Panc1 (cell line): ENCODE measurements at regions not wholly inside any gene's neighbourhood (a gene's known extent, or its start where the extent isn't known, plus 50 kb on each side); places are given as distances from the start of the nearest gene placed in this dataset.

Experiments used
- POLR2AphosphoS5 ChIP-seq: IDR thresholded peaks from 2 replicates; pipeline ENCODE4 v1.6.1; 2012; ENCODE audit warnings: mild to moderate bottlenecking, low read depth, low read length, moderate library complexity
- SIN3A ChIP-seq: IDR thresholded peaks from 2 replicates; pipeline ENCODE4 v1.6.1; 2012; ENCODE audit warnings: low read depth, mild to moderate bottlenecking, low read length, moderate library complexity, borderline replicate concordance; ENCODE audit not compliant: insufficient read depth
- TCF7L2 ChIP-seq: IDR thresholded peaks from 2 replicates; pipeline ENCODE4 v1.6.1; 2011; ENCODE audit warnings: mild to moderate bottlenecking, low read depth, low read length, inconsistent platforms
- TF ChIP-seq, protein P1 (sequence below): fragments of 450-650 bp; IDR thresholded peaks from 2 replicates; pipeline ENCODE4 v1.5.1; 2017; ENCODE audit warnings: mild to moderate bottlenecking
- TF ChIP-seq, protein P2 (sequence below), 2 experiments: IDR thresholded peaks; 2 replicates each; pipeline ENCODE4 v1.6.1; 2011 to 2012; ENCODE audit warnings: low read depth in 2 of 2, control low read depth in 1 of 2, low read length in 1 of 2, mild to moderate bottlenecking in 1 of 2, moderate library complexity in 1 of 2; ENCODE audit not compliant: insufficient read depth in 1 of 2

GRCh38 chr5:120327180-120327579, 136.9 kb upstream of the PRR16 start:
- TF ChIP-seq, protein P1, sequence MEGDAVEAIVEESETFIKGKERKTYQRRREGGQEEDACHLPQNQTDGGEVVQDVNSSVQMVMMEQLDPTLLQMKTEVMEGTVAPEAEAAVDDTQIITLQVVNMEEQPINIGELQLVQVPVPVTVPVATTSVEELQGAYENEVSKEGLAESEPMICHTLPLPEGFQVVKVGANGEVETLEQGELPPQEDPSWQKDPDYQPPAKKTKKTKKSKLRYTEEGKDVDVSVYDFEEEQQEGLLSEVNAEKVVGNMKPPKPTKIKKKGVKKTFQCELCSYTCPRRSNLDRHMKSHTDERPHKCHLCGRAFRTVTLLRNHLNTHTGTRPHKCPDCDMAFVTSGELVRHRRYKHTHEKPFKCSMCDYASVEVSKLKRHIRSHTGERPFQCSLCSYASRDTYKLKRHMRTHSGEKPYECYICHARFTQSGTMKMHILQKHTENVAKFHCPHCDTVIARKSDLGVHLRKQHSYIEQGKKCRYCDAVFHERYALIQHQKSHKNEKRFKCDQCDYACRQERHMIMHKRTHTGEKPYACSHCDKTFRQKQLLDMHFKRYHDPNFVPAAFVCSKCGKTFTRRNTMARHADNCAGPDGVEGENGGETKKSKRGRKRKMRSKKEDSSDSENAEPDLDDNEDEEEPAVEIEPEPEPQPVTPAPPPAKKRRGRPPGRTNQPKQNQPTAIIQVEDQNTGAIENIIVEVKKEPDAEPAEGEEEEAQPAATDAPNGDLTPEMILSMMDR, result no peak
- TF ChIP-seq POLR2AphosphoS5, result no peak
- TF ChIP-seq, protein P2, sequence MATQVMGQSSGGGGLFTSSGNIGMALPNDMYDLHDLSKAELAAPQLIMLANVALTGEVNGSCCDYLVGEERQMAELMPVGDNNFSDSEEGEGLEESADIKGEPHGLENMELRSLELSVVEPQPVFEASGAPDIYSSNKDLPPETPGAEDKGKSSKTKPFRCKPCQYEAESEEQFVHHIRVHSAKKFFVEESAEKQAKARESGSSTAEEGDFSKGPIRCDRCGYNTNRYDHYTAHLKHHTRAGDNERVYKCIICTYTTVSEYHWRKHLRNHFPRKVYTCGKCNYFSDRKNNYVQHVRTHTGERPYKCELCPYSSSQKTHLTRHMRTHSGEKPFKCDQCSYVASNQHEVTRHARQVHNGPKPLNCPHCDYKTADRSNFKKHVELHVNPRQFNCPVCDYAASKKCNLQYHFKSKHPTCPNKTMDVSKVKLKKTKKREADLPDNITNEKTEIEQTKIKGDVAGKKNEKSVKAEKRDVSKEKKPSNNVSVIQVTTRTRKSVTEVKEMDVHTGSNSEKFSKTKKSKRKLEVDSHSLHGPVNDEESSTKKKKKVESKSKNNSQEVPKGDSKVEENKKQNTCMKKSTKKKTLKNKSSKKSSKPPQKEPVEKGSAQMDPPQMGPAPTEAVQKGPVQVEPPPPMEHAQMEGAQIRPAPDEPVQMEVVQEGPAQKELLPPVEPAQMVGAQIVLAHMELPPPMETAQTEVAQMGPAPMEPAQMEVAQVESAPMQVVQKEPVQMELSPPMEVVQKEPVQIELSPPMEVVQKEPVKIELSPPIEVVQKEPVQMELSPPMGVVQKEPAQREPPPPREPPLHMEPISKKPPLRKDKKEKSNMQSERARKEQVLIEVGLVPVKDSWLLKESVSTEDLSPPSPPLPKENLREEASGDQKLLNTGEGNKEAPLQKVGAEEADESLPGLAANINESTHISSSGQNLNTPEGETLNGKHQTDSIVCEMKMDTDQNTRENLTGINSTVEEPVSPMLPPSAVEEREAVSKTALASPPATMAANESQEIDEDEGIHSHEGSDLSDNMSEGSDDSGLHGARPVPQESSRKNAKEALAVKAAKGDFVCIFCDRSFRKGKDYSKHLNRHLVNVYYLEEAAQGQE (IDR thresholded peaks at IDR 0.05; ENCODE audit: insufficient read depth in 1 of 2, low read depth in 2 of 2, low read length in 1 of 2), result no peak
- TF ChIP-seq SIN3A, result no peak
- TF ChIP-seq TCF7L2, result no peak
